Pancreas (tissue), 10 donors: ENCODE measurements at regions not wholly inside any gene's neighbourhood (a gene's known extent, or its start where the extent isn't known, plus 50 kb on each side); places are given as distances from the start of the nearest gene placed in this dataset.

Experiments
- ATAC-seq, 4 donors: fragments of 200-7000 bp; cut with Tn5 transposase; one replicate each; pipeline versions ENCODE4 v1.8.0 to v1.9.1; 2020; ENCODE audit warnings: mild to moderate bottlenecking in 4 of 4, moderate library complexity in 4 of 4
- DNase-seq, 6 donors: peaks; one replicate each; pipeline ENCODE4 v3.0.0-alpha.2; 2020
- FAIRE-seq: peaks from 2 replicates; lab custom pipeline; 2012; peaks lifted over from hg19 to GRCh38; lab: Jason Lieb, UNC
- H3K27ac ChIP-seq, 4 donors: fragments of 200-600 bp; sonication (generic); 1 replicate in 3 of 4; 2 replicates in 1 of 4; pipeline versions ENCODE4 v1.5.0 to v1.8.0; 2020
- H3K27me3 ChIP-seq, 4 donors: fragments of 200-600 bp; one replicate each; pipeline ENCODE4 v1.8.0; 2021
- H3K36me3 ChIP-seq, 3 donors: fragments of 200-600 bp; sonication (generic) in 1 of 3; one replicate each; pipeline versions ENCODE4 v1.5.0 to v1.8.0; 2020 to 2021
- H3K4me1 ChIP-seq, 3 donors: fragments of 200-600 bp; one replicate each; pipeline ENCODE4 v1.8.0; 2021
- H3K4me3 ChIP-seq, 4 donors: fragments of 200-600 bp; sonication (generic) in 2 of 4; one replicate each; pipeline versions ENCODE4 v1.5.0 to v1.8.0; 2020 to 2021
- H3K9me3 ChIP-seq, 4 donors: fragments of 200-600 bp; one replicate each; pipeline ENCODE4 v1.8.0; 2021
- WGBS, 2 donors: extraction: QIAGEN DNeasy Blood & Tissue Kit; methylation state at CpG; one replicate each; pipeline ENCODE4 v1.1.7; 2013; 5-methylcytosine and 5-hydroxymethylcytosine counted together
- intact Hi-C, 3 donors: fragments of 100-400 bp; cut with DNase I; formaldehyde crosslinking; loops; one replicate each; pipeline versions ENCODE4 v1.11.1 to v1.14.2; 2022
- TF ChIP-seq, protein P1 (sequence below), 4 donors: fragments of 200-600 bp; sonication (generic) in 3 of 4; IDR thresholded peaks; one replicate each; pipeline versions ENCODE4 v1.5.0 to v1.8.0; 2021; ENCODE audit warnings: antibody characterized with exemption in 4 of 4
- donor health status: healthy with polysubstance abuse.
- donor health status: DM: no; HTN: no; CAD: no; lungs with moderate emphysema.
- donor health status: DM: no; HTN: no; CAD: no.
- donor health status: control.
- donor health status: control.
- donor health status: Bipolar disorder and iron deficiency.
- donor health status: DM: yes; HTN: yes; CAD: no.
- donor health status: DM: no; HTN: no; CAD: no.
- donor health status: DM: no; HTN: no; CAD: no.
- donor health status: DM: yes; HTN: yes; CAD: no.

- DNase-seq (no peak), ATAC-seq (no peak), FAIRE-seq (no peak)
- H3K27me3 ChIP-seq, result no peaks in the 10 kb centered on the region
- no peak overlapping the region for H3K4me3 ChIP-seq
- TF ChIP-seq, protein P1, sequence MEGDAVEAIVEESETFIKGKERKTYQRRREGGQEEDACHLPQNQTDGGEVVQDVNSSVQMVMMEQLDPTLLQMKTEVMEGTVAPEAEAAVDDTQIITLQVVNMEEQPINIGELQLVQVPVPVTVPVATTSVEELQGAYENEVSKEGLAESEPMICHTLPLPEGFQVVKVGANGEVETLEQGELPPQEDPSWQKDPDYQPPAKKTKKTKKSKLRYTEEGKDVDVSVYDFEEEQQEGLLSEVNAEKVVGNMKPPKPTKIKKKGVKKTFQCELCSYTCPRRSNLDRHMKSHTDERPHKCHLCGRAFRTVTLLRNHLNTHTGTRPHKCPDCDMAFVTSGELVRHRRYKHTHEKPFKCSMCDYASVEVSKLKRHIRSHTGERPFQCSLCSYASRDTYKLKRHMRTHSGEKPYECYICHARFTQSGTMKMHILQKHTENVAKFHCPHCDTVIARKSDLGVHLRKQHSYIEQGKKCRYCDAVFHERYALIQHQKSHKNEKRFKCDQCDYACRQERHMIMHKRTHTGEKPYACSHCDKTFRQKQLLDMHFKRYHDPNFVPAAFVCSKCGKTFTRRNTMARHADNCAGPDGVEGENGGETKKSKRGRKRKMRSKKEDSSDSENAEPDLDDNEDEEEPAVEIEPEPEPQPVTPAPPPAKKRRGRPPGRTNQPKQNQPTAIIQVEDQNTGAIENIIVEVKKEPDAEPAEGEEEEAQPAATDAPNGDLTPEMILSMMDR (IDR thresholded peaks at IDR 0.05), result no peak
- no peaks in the 10 kb centered on the region for H3K9me3 ChIP-seq
- intact Hi-C loops, result no loop called here
- no peak overlapping the region for H3K27ac ChIP-seq
- H3K4me1 ChIP-seq, result peaks cover 0 to 4% (median 0%) of the 10 kb centered on the region in 3 donors
- 43 to 48% methylated on average over 3 of the region's 3 CpGs for WGBS, 2 donors
- no peaks in the 10 kb centered on the region for H3K36me3 ChIP-seq
These were observed 90.0 kb upstream of the DTNBP1 start for GRCh38 chr6:15752820-15753219.

- H3K4me1 ChIP-seq, result peaks cover 0 to 9% (median 6%) of the 10 kb centered on the region in 3 donors
- no peaks in the 10 kb centered on the region for H3K27me3 ChIP-seq
- FAIRE-seq (no peak), ATAC-seq (no peak), DNase-seq (no peak)
- H3K9me3 ChIP-seq, result no peaks in the 10 kb centered on the region
- no peak overlapping the region for H3K27ac ChIP-seq
- no peaks in the 10 kb centered on the region for H3K36me3 ChIP-seq
- TF ChIP-seq, protein P1 (IDR thresholded peaks at IDR 0.05), result no peak
- H3K4me3 ChIP-seq, result no peak overlapping the region
- intact Hi-C loops, result no loop called here
- WGBS, 2 donors, result 77 to 78% methylated on average over 3 of the region's 3 CpGs
These were observed 89.0 kb upstream of the DTNBP1 start for GRCh38 chr6:15751721-15752350.

DNA sequence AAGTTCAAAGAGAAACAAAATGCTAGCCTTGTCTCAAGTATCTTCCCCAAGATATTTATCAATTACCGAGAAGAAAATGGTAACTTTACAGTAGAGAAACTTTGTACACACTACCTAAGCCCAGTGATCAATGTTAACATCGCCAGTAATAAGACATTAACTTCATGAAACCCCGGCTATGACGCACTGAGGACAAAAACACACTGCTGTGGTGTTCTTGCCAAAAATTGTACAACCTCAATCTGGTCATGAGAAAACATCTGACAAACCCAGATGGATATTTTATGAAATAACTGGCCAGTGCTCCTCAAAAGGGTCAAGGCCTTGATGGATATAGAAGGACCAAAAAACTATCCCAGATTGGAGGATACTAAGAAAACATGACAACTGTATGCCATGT is 85.5 kb upstream of the DTNBP1 start:
- Histone ChIP-seq H3K4me3 (no peak overlapping the region), H3K27me3 (no peaks in the 10 kb centered on the region), H3K27ac (no peak overlapping the region), H3K4me1 (peaks cover 0 to 10% (median 6%) of the 10 kb centered on the region in 3 donors), H3K9me3 (no peaks in the 10 kb centered on the region), H3K36me3 (no peaks in the 10 kb centered on the region)
- 44 to 46% methylated on average over 4 of the region's 4 CpGs for WGBS, 2 donors
- TF ChIP-seq, protein P1 (IDR thresholded peaks at IDR 0.05), result no peak
- FAIRE-seq (no peak), ATAC-seq (peak in 3 of 4 donors; percentile 45 to 86 (median 84)), DNase-seq (peak in 2 of 6 donors; percentile 34 to 38)
- intact Hi-C loops, result no loop called here

DNA sequence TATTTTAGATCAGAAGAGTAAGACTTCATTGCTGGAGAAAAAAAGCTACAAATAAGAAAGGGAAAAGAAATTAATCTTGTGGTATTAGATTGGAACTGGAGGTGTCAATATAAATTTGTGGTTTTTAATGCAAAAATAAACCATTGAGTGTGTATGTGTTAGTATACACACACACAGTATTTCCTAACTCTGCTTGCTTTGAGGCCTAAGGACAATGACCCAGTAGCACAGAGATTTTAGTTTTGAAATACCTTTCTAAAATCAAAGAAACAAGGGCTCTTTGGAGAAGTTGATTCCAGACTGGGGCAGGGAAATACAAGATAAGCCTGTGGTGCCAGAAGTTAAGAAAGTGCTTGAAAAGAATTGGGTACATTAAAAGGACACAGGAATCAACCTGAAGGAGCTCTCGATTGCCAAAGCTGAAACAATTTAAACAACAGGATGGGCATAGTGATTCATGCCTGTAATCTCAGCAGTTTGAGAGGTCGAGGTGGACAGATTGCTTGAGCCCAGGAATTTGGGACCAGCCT is 84.6 kb upstream of the DTNBP1 start:
- H3K4me3 ChIP-seq, result no peak overlapping the region
- 85% methylated on average over 2 of the region's 2 CpGs for WGBS, 2 donors
- no peaks in the 10 kb centered on the region for H3K27me3 ChIP-seq
- FAIRE-seq, result no peak
- TF ChIP-seq, protein P1 (IDR thresholded peaks at IDR 0.05), result no peak
- H3K27ac ChIP-seq, result no peak overlapping the region
- DNase-seq, result no peak
- H3K9me3 ChIP-seq, result no peaks in the 10 kb centered on the region
- no peak for ATAC-seq
- no peaks in the 10 kb centered on the region for H3K36me3 ChIP-seq
- intact Hi-C loops, result no loop called here
- H3K4me1 ChIP-seq, result peaks cover 0 to 10% (median 6%) of the 10 kb centered on the region in 3 donors

- peaks cover 0 to 10% (median 6%) of the 10 kb centered on the region in 3 donors for H3K4me1 ChIP-seq
- H3K4me3 ChIP-seq, result no peak overlapping the region
- WGBS, 2 donors, result 50 to 71% methylated on average over 3 of the region's 3 CpGs
- ATAC-seq (no peak), DNase-seq (no peak), FAIRE-seq (no peak)
- H3K27me3 ChIP-seq, result no peaks in the 10 kb centered on the region
- TF ChIP-seq, protein P1 (IDR thresholded peaks at IDR 0.05), result no peak
- H3K27ac ChIP-seq, result no peak overlapping the region
- intact Hi-C loops, result no loop called here
- no peaks in the 10 kb centered on the region for H3K36me3 ChIP-seq
- H3K9me3 ChIP-seq, result no peaks in the 10 kb centered on the region
These were observed 83.0 kb upstream of the DTNBP1 start for GRCh38 chr6:15745781-15746180.
